GM12874 (cell line): ENCODE measurements at regions not wholly inside any gene's neighbourhood (a gene's known extent, or its start where the extent isn't known, plus 50 kb on each side); places are given as distances from the start of the nearest gene placed in this dataset.

Experiments used
- CTCF ChIP-seq: IDR thresholded peaks from 2 replicates; pipeline ENCODE4 v1.5.1; 2011; ENCODE audit warnings: low read depth, mild to moderate bottlenecking, control low read depth, low read length, moderate library complexity; ENCODE audit not compliant: insufficient read depth

GRCh38 chr5:103657301-103657700 is 94.7 kb upstream of the NUDT12 start:
- TF ChIP-seq CTCF = no peak

- TF ChIP-seq CTCF = no peak
Observed at GRCh38 chr5:103648086-103648485, 85.5 kb upstream of the NUDT12 start.

- no peak for TF ChIP-seq CTCF
Observed at GRCh38 chr5:103646698-103647614, 84.4 kb upstream of the NUDT12 start.

- no peak for TF ChIP-seq CTCF
Observed at GRCh38 chr5:103645816-103646215, 83.2 kb upstream of the NUDT12 start.

- TF ChIP-seq CTCF = no peak
Observed at GRCh38 chr5:103638979-103639378, 76.4 kb upstream of the NUDT12 start.

GRCh38 chr5:103624675-103625074 is 62.1 kb upstream of the NUDT12 start:
- TF ChIP-seq CTCF = no peak

GRCh38 chr5:103624035-103624480 is 61.5 kb upstream of the NUDT12 start:
- no peak for TF ChIP-seq CTCF
